ENCODE measurements at regions not wholly inside any gene's neighbourhood (a gene's known extent, or its start where the extent isn't known, plus 50 kb on each side); places are given as distances from the start of the nearest gene placed in this dataset.

- Histone ChIP-seq H3K27me3 (peaks cover 4% of the 10 kb centered on the region), H3K4me1 (ENCODE audit: control insufficient read depth in 1 of 2, insufficient read depth in 1 of 2, low read depth in 1 of 2, low read length in 1 of 2) (no peaks in the 10 kb centered on the region), H3K36me3 (no peaks in the 10 kb centered on the region), H3K27ac (no peak overlapping the region), H3K4me3 (ENCODE audit: low read depth in 1 of 2, low read length in 1 of 2) (no peak overlapping the region), H3K9me3 (no peaks in the 10 kb centered on the region)
- TF ChIP-seq CTCF (IDR thresholded peaks at IDR 0.05) = no peak
Observed at GRCh38 chr6:44576132-44576631, 188.7 kb downstream of the CDC5L start.

- H3K36me3 ChIP-seq = no peaks in the 10 kb centered on the region
- H3K4me1 ChIP-seq (ENCODE audit: control insufficient read depth in 1 of 2, insufficient read depth in 1 of 2, low read depth in 1 of 2, low read length in 1 of 2) = no peaks in the 10 kb centered on the region
- no peaks in the 10 kb centered on the region for H3K9me3 ChIP-seq
- peaks cover 4% of the 10 kb centered on the region for H3K27me3 ChIP-seq
- no peak for TF ChIP-seq CTCF (IDR thresholded peaks at IDR 0.05)
- H3K4me3 ChIP-seq (ENCODE audit: low read depth in 1 of 2, low read length in 1 of 2) = no peak overlapping the region
- H3K27ac ChIP-seq = no peak overlapping the region
Observed at GRCh38 chr6:44580901-44581300, 193.4 kb downstream of the CDC5L start.

GRCh38 chr6:44582930-44583329 is 195.4 kb downstream of the CDC5L start:
- Histone ChIP-seq H3K4me3 (ENCODE audit: low read depth in 1 of 2, low read length in 1 of 2) (no peak overlapping the region), H3K36me3 (no peaks in the 10 kb centered on the region), H3K27ac (no peak overlapping the region), H3K4me1 (ENCODE audit: control insufficient read depth in 1 of 2, insufficient read depth in 1 of 2, low read depth in 1 of 2, low read length in 1 of 2) (no peaks in the 10 kb centered on the region), H3K9me3 (no peaks in the 10 kb centered on the region), H3K27me3 (peaks cover 4% of the 10 kb centered on the region)
- no peak for TF ChIP-seq CTCF (IDR thresholded peaks at IDR 0.05)

- H3K4me3 ChIP-seq (ENCODE audit: low read depth in 1 of 2, low read length in 1 of 2) = no peak overlapping the region
- H3K9me3 ChIP-seq = no peaks in the 10 kb centered on the region
- TF ChIP-seq CTCF (IDR thresholded peaks at IDR 0.05) = no peak
- H3K27ac ChIP-seq = no peak overlapping the region
- no peaks in the 10 kb centered on the region for H3K4me1 ChIP-seq (ENCODE audit: control insufficient read depth in 1 of 2, insufficient read depth in 1 of 2, low read depth in 1 of 2, low read length in 1 of 2)
- no peaks in the 10 kb centered on the region for H3K27me3 ChIP-seq
- no peaks in the 10 kb centered on the region for H3K36me3 ChIP-seq
Observed at GRCh38 chr6:44590471-44590870, 203.0 kb downstream of the CDC5L start.

GRCh38 chr6:44593539-44593944 is 206.0 kb downstream of the CDC5L start:
- no peaks in the 10 kb centered on the region for H3K9me3 ChIP-seq
- H3K27me3 ChIP-seq = no peaks in the 10 kb centered on the region
- H3K4me3 ChIP-seq (ENCODE audit: low read depth in 1 of 2, low read length in 1 of 2) = no peak overlapping the region
- TF ChIP-seq CTCF (IDR thresholded peaks at IDR 0.05) = no peak
- no peak overlapping the region for H3K27ac ChIP-seq
- no peaks in the 10 kb centered on the region for H3K36me3 ChIP-seq
- H3K4me1 ChIP-seq (ENCODE audit: control insufficient read depth in 1 of 2, insufficient read depth in 1 of 2, low read depth in 1 of 2, low read length in 1 of 2) = no peaks in the 10 kb centered on the region

- no peaks in the 10 kb centered on the region for H3K4me1 ChIP-seq (ENCODE audit: control insufficient read depth in 1 of 2, insufficient read depth in 1 of 2, low read depth in 1 of 2, low read length in 1 of 2)
- no peak for TF ChIP-seq CTCF (IDR thresholded peaks at IDR 0.05)
- no peak overlapping the region for H3K27ac ChIP-seq
- no peaks in the 10 kb centered on the region for H3K36me3 ChIP-seq
- H3K9me3 ChIP-seq = no peaks in the 10 kb centered on the region
- H3K27me3 ChIP-seq = no peaks in the 10 kb centered on the region
- no peak overlapping the region for H3K4me3 ChIP-seq (ENCODE audit: low read depth in 1 of 2, low read length in 1 of 2)
Observed at GRCh38 chr6:44594481-44594880, 207.0 kb downstream of the CDC5L start.
